GM10266 (cell line): ENCODE measurements at regions not wholly inside any gene's neighbourhood (a gene's known extent, or its start where the extent isn't known, plus 50 kb on each side); places are given as distances from the start of the nearest gene placed in this dataset.
"Not testable (repeated sequence)": the region's sequence is repeated elsewhere in the genome, so short reads cannot be mapped to it uniquely, and the experiment has no call there.

ENCODE experiments used
- DNase-seq: peaks from one replicate; pipeline ENCODE4 v3.0.0; 2012; ENCODE audit errors: extremely low spot score
- CTCF ChIP-seq: IDR thresholded peaks from 2 replicates; pipeline ENCODE4 v1.5.1; 2012; ENCODE audit warnings: mild to moderate bottlenecking, low read depth; ENCODE audit not compliant: control insufficient read depth, insufficient read depth; ENCODE audit errors: missing control alignments

- no peak for TF ChIP-seq CTCF
These were observed 106.8 kb upstream of the PRR23C start for GRCh38 chr3:139151530-139151929.

GRCh38 chr3:139153434-139153833, 108.7 kb upstream of the PRR23C start:
- DNase-seq: not testable (repeated sequence)

More at GRCh38 chr3:139151530-139151929, 106.8 kb upstream of the PRR23C start:
- DNase-seq: no peak

- DNase-seq: no peak
- TF ChIP-seq CTCF: no peak
These were observed 112.7 kb upstream of the PRR23C start for GRCh38 chr3:139157161-139157932.

- no peak for DNase-seq
- TF ChIP-seq CTCF: no peak
These were observed 114.7 kb upstream of the PRR23C start for GRCh38 chr3:139159356-139159755.

DNA sequence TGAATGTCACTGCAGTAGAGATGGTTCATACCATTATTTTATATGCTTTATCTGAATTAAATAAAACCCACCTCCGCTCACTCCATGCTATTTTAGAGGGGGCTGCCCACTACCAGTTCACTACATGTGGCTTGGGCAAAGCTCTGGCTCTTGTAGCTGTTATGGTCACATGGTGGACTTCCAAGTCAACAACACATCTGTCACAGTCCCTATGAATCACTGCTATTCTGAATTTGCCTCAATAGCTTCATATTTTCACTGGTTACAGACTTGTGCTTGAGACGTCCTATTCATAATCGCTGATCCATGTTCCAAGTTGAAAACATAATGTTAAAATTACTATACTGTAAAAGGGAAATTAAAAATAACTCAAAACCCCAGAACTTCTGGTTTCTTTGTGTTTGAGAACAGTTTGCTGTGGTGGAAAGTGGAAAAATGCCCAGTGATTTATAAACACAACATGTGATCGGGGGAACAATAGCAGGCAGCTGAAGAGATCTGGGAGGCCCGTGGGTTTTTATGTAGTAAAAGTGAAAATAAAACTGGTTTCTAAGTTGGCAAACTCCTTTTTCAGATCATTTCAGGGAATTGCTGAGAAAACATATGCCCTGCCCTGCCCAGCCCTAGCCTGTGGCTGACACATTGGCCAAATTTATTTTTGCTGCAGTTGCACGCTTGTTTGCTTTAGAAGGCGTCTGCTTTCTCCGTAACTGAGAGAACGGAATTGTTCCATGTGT, 128.8 kb upstream of the PRR23C start:
- TF ChIP-seq CTCF: no peak
- DNase-seq: no peak

DNA sequence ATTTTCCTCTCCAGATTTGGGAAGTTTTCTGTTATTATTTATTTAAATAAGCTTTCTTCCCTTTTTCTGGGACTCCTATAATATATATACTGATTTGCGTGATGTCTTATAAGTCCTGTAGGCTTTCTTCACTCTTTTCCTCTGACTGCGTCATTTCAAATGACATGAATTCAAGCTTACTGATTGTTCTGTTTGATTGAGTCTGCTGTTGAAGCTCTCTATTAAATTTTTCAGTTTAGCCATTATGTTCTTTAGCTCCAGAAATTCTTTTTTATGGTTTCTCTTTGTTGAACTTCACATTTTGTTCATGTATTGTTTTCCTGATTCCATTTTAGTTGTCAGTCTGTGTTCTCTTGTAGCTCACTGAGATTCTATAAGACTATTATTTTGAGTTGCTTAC, 135.8 kb upstream of the PRR23C start:
- no peak for TF ChIP-seq CTCF
- DNase-seq: no peak

DNA sequence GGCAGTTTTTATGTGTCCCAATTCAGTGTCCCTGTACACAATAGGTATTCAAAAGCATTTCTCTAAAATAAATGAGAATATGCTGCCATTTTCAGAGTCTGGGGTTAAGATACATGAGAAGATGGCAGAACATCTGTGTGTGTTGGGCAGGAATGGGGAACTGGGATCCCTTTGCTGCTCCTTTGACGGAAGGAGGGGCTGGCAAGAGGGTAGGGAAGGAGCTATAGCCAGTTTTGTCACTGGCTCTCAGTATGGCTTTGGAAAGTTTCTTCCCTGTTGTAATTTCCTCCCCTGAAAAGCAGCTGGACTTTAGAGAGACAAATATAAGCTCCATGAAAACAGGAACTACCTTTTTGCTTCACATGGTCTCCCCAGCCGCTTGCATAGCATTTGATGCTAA, 137.5 kb upstream of the PRR23C start:
- no peak for TF ChIP-seq CTCF
- DNase-seq: no peak
